ENCODE measurements at regions not wholly inside any gene's neighbourhood (a gene's known extent, or its start where the extent isn't known, plus 50 kb on each side); places are given as distances from the start of the nearest gene placed in this dataset.

- TF ChIP-seq CTCF (conservative IDR thresholded peaks at IDR 0.05) = no peak
- no peaks in the 10 kb centered on the region for H3K4me1 Mint-ChIP-seq
- H3K18ac ChIP-seq (ENCODE audit: insufficient read length, low read depth, low read length) = no peak overlapping the region
- H4K8ac ChIP-seq (replicated peaks; ENCODE audit: insufficient read length, low read depth, low read length) = no peak overlapping the region
- no peak overlapping the region for H3K27ac Mint-ChIP-seq
- H3K79me1 ChIP-seq (ENCODE audit: insufficient read depth, low read depth, low read length, poor library complexity, severe bottlenecking) = no peaks in the 10 kb centered on the region
- WGBS (ENCODE audit: extremely low coverage, insufficient read length, low lambda C conversion rate) = no CpG with 5 or more reads among the region's 1 CpG
- peaks cover 19% of the 10 kb centered on the region for H3K27me3 Mint-ChIP-seq (ENCODE audit: low read depth)
- H2AK5ac ChIP-seq (ENCODE audit: insufficient read length, low read length) = no peak overlapping the region
- no peak overlapping the region for H3K9ac ChIP-seq (ENCODE audit: extremely low read depth, insufficient read length, low read length)
- no peak overlapping the region for H3K27ac ChIP-seq (ENCODE audit: insufficient read length, low read depth, low read length)
- no peak overlapping the region for H2BK20ac ChIP-seq (ENCODE audit: low read depth, low read length, poor library complexity, severe bottlenecking)
- no peak overlapping the region for H3K23ac ChIP-seq (ENCODE audit: insufficient read length, low read depth, low read length)
- no peak overlapping the region for H3K4me2 ChIP-seq (ENCODE audit: insufficient read depth, insufficient read length, low read length)
- H3K27me3 ChIP-seq (ENCODE audit: insufficient read depth, low read length) = no peaks in the 10 kb centered on the region
- H2BK120ac ChIP-seq (ENCODE audit: low read depth, low read length, poor library complexity, severe bottlenecking) = no peak overlapping the region
- H3K23me2 ChIP-seq (ENCODE audit: insufficient read length, low read depth, low read length, poor library complexity, severe bottlenecking) = no peaks in the 10 kb centered on the region
- H2BK5ac ChIP-seq (ENCODE audit: insufficient read length, low read length) = no peak overlapping the region
- no peaks in the 10 kb centered on the region for H4K20me1 ChIP-seq (ENCODE audit: control insufficient read depth, insufficient read depth, insufficient read length)
- no peak overlapping the region for H4K5ac ChIP-seq (ENCODE audit: insufficient read length, low read depth, low read length)
- no peak overlapping the region for H2AFZ ChIP-seq (ENCODE audit: low read length)
- H3K36me3 Mint-ChIP-seq (ENCODE audit: insufficient read depth in 1 of 3, low read depth in 3 of 3) = no peaks in the 10 kb centered on the region
- no peak overlapping the region for H3K56ac ChIP-seq (ENCODE audit: insufficient read length, low read depth, low read length)
- no peak for DNase-seq
- H3K14ac ChIP-seq (ENCODE audit: insufficient read depth, low read length) = no peak overlapping the region
- H2BK12ac ChIP-seq (ENCODE audit: insufficient read length, low read depth, low read length) = no peak overlapping the region
- H3T11ph ChIP-seq (ENCODE audit: low read length) = no peak overlapping the region
- H3K4me3 Mint-ChIP-seq = no peak overlapping the region
- no peak overlapping the region for H2BK15ac ChIP-seq (ENCODE audit: low read depth, low read length)
- no peaks in the 10 kb centered on the region for H3K79me2 ChIP-seq (ENCODE audit: insufficient read depth, low read length)
- no peaks in the 10 kb centered on the region; a peak in 1 of 5 replicates for H3K9me3 Mint-ChIP-seq
- no peak overlapping the region for H4K91ac ChIP-seq (ENCODE audit: insufficient read length, low read depth, low read length)
- H3K4ac ChIP-seq (ENCODE audit: low read depth, low read length) = no peak overlapping the region
- H3K4me1 ChIP-seq (ENCODE audit: insufficient read depth, low read length) = no peaks in the 10 kb centered on the region
- H3K9me3 ChIP-seq (ENCODE audit: control insufficient read depth, low read depth, low read length) = no peaks in the 10 kb centered on the region
These were observed 187.1 kb downstream of the SCG2 start for GRCh38 chr2:223415071-223415470.

All from H9 (cell line).